Hippocampal formation (tissue), 2 donors: ENCODE measurements at regions not wholly inside any gene's neighbourhood (a gene's known extent, or its start where the extent isn't known, plus 50 kb on each side); places are given as distances from the start of the nearest gene placed in this dataset.
"Not testable (repeated sequence)": the region's sequence is repeated elsewhere in the genome, so short reads cannot be mapped to it uniquely, and the experiment has no call there.

ENCODE experiments used
- DNase-seq, 2 donors: peaks; one replicate each; lab custom pipeline; 2025; lab: John Stamatoyannopoulos, UW

- no peak for DNase-seq
Observed at GRCh38 chr5:56383761-56384160, 150.6 kb upstream of the ANKRD55 start.

GRCh38 chr5:56382896-56383295 lies 149.8 kb upstream of the ANKRD55 start:
- no peak for DNase-seq

- no peak for DNase-seq
Observed at GRCh38 chr5:56377573-56377972, 144.4 kb upstream of the ANKRD55 start.

GRCh38 chr5:56376128-56376527 lies 143.0 kb upstream of the ANKRD55 start:
- DNase-seq: no peak

GRCh38 chr5:56375011-56375410 lies 141.9 kb upstream of the ANKRD55 start:
- DNase-seq: no peak

- not testable (repeated sequence) for DNase-seq
Observed at GRCh38 chr5:56372491-56372890, 139.4 kb upstream of the ANKRD55 start.

GRCh38 chr5:56369361-56369811 lies 136.3 kb upstream of the ANKRD55 start:
- DNase-seq: no peak

GRCh38 chr5:56367748-56368147 lies 134.6 kb upstream of the ANKRD55 start:
- no peak for DNase-seq

- no peak for DNase-seq
Observed at GRCh38 chr5:56366986-56367385, 133.9 kb upstream of the ANKRD55 start.

- no peak for DNase-seq
Observed at GRCh38 chr5:56361398-56361797, 128.3 kb upstream of the ANKRD55 start.

- no peak for DNase-seq
Observed at GRCh38 chr5:56360816-56361215, 127.7 kb upstream of the ANKRD55 start.

GRCh38 chr5:56359809-56360685 lies 126.9 kb upstream of the ANKRD55 start:
- DNase-seq: no peak

- DNase-seq: no peak
Observed at GRCh38 chr5:56358703-56359681, 125.9 kb upstream of the ANKRD55 start.

- DNase-seq: no peak
Observed at GRCh38 chr5:56358046-56358445, 124.9 kb upstream of the ANKRD55 start.

GRCh38 chr5:56357426-56357825 lies 124.3 kb upstream of the ANKRD55 start:
- DNase-seq: no peak

GRCh38 chr5:56356836-56357160 lies 123.7 kb upstream of the ANKRD55 start:
- no peak for DNase-seq

GRCh38 chr5:56356121-56356835 lies 123.1 kb upstream of the ANKRD55 start:
- no peak for DNase-seq

GRCh38 chr5:56354836-56355235 lies 121.7 kb upstream of the ANKRD55 start:
- no peak for DNase-seq

- no peak for DNase-seq
Observed at GRCh38 chr5:56352808-56353590, 119.9 kb upstream of the ANKRD55 start.

GRCh38 chr5:56350597-56351170 lies 117.6 kb upstream of the ANKRD55 start:
- DNase-seq: no peak
